ENCODE measurements at regions not wholly inside any gene's neighbourhood (a gene's known extent, or its start where the extent isn't known, plus 50 kb on each side); places are given as distances from the start of the nearest gene placed in this dataset.

DNA sequence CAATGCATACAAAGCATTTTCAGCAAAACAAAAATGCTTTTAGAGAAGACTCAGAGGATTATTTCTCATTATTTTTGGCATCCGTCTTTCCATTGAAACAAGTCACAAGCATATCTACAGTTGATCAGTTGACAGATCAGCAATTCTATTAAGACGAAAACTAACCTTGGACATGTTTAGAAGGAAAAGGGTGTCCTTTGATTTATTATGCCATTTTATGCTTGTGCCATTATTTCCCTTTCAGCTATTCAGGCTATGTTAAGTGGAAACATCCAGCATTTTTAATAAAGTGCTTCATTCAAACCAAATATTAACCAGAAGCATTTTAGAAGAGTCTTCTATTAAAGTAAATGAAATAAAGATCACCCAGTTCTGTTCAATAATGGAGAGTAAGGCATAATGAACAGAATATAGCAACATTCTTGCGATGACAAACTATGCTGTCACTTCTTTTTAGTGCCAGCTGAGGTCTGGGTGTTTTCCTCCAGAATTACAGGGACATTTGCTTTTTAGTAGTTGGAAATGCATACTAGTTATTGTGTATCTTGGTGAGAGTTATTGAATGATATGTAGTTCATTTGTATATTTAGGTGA lies 481.4 kb downstream of the PLA2G4A start:
- no peak for TF ChIP-seq CEBPB (IDR thresholded peaks at IDR 0.05)
- TF ChIP-seq YY1 (IDR thresholded peaks at IDR 0.05; ENCODE audit: low read depth): no peak
- TF ChIP-seq EP300 (IDR thresholded peaks at IDR 0.05; ENCODE audit: borderline replicate concordance): no peak
- TF ChIP-seq TAF1 (IDR thresholded peaks at IDR 0.05; ENCODE audit: low read depth): no peak
- no peak for TF ChIP-seq CREB1 (IDR thresholded peaks at IDR 0.05; ENCODE audit: low read depth)
- TF ChIP-seq, protein P1, sequence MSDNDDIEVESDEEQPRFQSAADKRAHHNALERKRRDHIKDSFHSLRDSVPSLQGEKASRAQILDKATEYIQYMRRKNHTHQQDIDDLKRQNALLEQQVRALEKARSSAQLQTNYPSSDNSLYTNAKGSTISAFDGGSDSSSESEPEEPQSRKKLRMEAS (IDR thresholded peaks at IDR 0.05): no peak
- TF ChIP-seq TEAD4 (IDR thresholded peaks at IDR 0.05): no peak
- TF ChIP-seq NFIC (IDR thresholded peaks at IDR 0.05): no peak
- TF ChIP-seq TCF12 (IDR thresholded peaks at IDR 0.05; ENCODE audit: low read depth): no peak
